ACC112 (cell line): ENCODE measurements at regions not wholly inside any gene's neighbourhood (a gene's known extent, or its start where the extent isn't known, plus 50 kb on each side); places are given as distances from the start of the nearest gene placed in this dataset.
"Not testable (repeated sequence)": the region's sequence is repeated elsewhere in the genome, so short reads cannot be mapped to it uniquely, and the experiment has no call there.

Experiments
- H2AFZ ChIP-seq: fragments of 200-600 bp; sonication (generic); one replicate; pipeline ENCODE4 v1.6.0; 2017; ENCODE audit warnings: antibody characterized with exemption, low read length; ENCODE audit not compliant: unreplicated experiment
- H3K27ac ChIP-seq: fragments of 200-600 bp; sonication (generic); 2 replicates; pipeline ENCODE4 v1.5.1; 2014; ENCODE audit warnings: low read depth, mild to moderate bottlenecking, antibody characterized with exemption, low read length, moderate library complexity
- H3K27me3 ChIP-seq: fragments of 200-600 bp; sonication (generic); 2 replicates; pipeline ENCODE4 v1.6.1; 2014; ENCODE audit warnings: mild to moderate bottlenecking, antibody characterized with exemption, low read length, moderate library complexity, mixed read lengths; ENCODE audit not compliant: insufficient read depth
- H3K36me3 ChIP-seq: fragments of 200-600 bp; sonication (generic); 2 replicates; pipeline ENCODE4 v1.6.1; 2016; ENCODE audit warnings: mild to moderate bottlenecking, antibody characterized with exemption, low read length, moderate library complexity, mixed read lengths; ENCODE audit not compliant: insufficient read depth
- H3K4me1 ChIP-seq: fragments of 200-600 bp; sonication (generic); one replicate; pipeline ENCODE4 v1.6.1; 2016; ENCODE audit warnings: low read length, mixed read lengths; ENCODE audit not compliant: insufficient read depth, unreplicated experiment, control insufficient read depth
- H3K4me3 ChIP-seq: fragments of 200-600 bp; sonication (generic); 2 replicates; pipeline ENCODE4 v1.5.1; 2014; ENCODE audit warnings: mild to moderate bottlenecking, low read depth, low read length
- H3K79me2 ChIP-seq: fragments of 200-600 bp; sonication (generic); one replicate; pipeline ENCODE4 v1.6.0; 2016; ENCODE audit warnings: low read length; ENCODE audit not compliant: control insufficient read depth, unreplicated experiment, insufficient read depth

DNA sequence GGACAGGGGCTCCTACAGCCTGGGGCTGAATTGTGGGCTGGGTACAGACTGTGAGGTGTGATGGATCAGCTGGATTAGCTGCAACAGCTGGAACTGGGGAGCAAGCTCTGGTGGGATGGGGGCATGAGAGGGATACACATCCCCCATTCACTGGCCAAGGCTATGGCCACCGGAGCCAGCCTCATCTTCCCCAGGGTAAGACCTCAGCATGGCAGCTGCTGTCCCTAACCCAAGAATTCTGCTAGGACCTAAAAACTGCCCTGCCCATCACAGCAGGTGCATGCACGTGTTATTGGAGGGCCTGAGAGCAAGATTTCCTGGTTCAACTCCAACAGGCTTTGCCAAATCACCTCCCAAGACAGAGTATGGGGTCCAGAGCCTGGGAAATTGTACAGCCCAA is 258.6 kb upstream of the AGTR2 start:
- Histone ChIP-seq H3K27ac (no peak overlapping the region), H3K4me3 (no peak overlapping the region), H3K36me3 (no peaks in the 10 kb centered on the region), H3K79me2 (no peaks in the 10 kb centered on the region), H3K27me3 (no peaks in the 10 kb centered on the region), H2AFZ (no peak overlapping the region), H3K4me1 (no peaks in the 10 kb centered on the region)

DNA sequence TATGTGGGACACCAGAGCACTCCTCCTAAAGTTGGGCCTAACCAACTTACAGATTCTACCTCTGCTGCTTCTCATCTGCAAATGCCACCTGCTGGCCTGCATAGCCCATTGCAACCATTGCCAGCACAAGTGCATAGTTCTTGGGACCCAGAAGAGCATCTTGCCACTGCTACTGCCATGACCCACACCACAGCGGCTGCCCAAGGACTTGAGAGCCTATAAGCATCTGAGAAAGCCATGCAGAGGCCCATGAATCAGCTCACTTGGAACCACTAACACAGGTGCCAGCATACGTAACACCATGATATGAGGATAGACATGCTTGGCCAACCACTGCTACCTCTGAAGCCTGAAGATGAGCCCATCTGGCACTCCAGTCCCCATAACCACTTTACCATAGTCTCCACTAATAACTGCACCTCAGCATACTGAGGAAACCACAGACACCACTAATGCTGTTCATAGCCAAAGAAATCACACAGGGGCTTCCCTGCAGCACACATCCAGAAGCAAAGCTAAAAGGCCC is 258.1 kb upstream of the AGTR2 start:
- no peaks in the 10 kb centered on the region for H3K4me1 ChIP-seq
- no peak overlapping the region for H3K27ac ChIP-seq
- H2AFZ ChIP-seq, result no peak overlapping the region
- no peaks in the 10 kb centered on the region for H3K36me3 ChIP-seq
- no peaks in the 10 kb centered on the region for H3K79me2 ChIP-seq
- H3K27me3 ChIP-seq, result no peaks in the 10 kb centered on the region
- H3K4me3 ChIP-seq, result no peak overlapping the region

DNA sequence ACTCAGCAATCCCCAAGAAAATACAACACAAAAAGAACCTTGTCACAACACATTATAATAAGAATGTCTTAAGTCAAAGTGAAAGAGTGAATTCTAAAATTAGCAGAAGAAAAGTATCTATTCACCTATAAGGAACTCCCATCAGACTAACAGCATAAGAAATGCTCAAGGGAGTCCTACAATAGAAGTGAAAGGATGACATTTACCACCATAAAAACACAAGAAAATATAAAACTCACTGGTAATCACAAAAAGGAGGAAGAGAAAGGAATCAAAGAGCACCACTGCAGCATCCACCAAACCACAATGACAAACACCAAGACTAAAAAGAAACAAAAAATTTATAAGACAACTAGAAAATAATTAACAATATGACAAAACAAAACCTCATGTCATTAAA is 257.0 kb upstream of the AGTR2 start:
- Histone ChIP-seq H3K27me3 (no peaks in the 10 kb centered on the region), H3K36me3 (no peaks in the 10 kb centered on the region), H3K27ac (no peak overlapping the region), H2AFZ (no peak overlapping the region), H3K79me2 (no peaks in the 10 kb centered on the region), H3K4me1 (no peaks in the 10 kb centered on the region), H3K4me3 (no peak overlapping the region)

DNA sequence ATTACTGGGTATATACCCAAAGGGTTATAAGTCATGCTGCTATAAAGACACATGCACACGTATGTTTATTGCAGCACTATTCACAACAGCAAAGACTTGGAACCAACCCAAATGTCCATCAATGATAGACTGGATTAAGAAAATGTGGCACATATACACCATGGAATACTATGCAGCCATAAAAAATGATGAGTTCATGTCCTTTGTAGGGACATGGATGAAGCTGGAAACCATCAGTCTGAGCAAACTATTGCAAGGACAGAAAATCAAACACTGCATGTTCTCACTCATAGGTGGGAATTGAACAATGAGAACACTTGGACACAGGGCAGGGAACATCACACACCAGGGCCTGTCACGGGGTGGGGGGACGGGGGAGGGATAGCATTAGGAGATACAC is 254.9 kb upstream of the AGTR2 start:
- H3K79me2 ChIP-seq, H3K4me1 ChIP-seq, H3K36me3 ChIP-seq, H3K27ac ChIP-seq, H3K27me3 ChIP-seq, H3K4me3 ChIP-seq, H2AFZ ChIP-seq: not testable (repeated sequence)

DNA sequence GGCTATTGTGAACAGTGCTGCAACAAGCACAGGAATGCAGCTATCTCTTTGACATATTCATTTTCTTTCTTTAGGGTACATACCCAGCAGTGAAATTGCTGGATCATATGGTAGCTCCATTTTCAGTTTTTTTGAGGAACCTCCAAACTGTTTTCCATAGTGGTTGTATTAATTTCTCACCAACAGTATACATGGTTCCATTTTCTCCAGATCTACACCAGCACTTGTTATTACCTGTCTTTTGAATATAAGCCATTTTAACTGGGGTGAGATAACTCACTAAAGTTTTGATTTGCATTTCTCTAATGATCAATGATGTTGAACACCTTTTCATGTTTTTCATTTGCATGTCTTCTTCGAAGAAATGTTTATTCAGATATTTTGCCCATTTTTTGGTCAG is 241.1 kb upstream of the AGTR2 start:
- Histone ChIP-seq H3K27ac (no peak overlapping the region), H3K4me1 (no peaks in the 10 kb centered on the region), H3K79me2 (no peaks in the 10 kb centered on the region), H3K36me3 (no peaks in the 10 kb centered on the region), H2AFZ (no peak overlapping the region), H3K27me3 (no peaks in the 10 kb centered on the region), H3K4me3 (no peak overlapping the region)

DNA sequence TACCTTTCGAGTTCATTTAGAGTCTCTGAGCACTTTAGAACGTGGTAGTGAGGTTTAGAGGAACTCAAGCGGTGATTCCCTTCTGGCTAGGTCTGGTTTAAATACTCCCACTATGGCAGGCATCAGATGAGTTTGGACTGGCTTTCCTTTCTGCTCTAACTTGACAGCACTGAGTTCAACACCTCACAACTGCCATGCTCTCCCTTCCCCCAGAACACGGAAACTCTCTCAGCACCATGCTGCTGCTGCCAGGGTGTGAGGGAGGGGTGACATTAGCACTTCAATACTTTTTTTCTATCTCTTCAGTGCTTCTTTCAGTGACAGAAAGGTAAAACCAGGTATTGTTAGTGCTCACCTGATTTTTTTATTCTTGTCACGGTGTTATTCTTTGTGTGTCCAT is 234.5 kb upstream of the AGTR2 start:
- H3K36me3 ChIP-seq, result no peaks in the 10 kb centered on the region; the same call in 1 of the 2 replicates
- H2AFZ ChIP-seq, result no peak overlapping the region
- H3K4me1 ChIP-seq, result no peaks in the 10 kb centered on the region
- no peak overlapping the region for H3K4me3 ChIP-seq
- H3K27ac ChIP-seq, result no peak overlapping the region
- no peaks in the 10 kb centered on the region for H3K27me3 ChIP-seq
- no peaks in the 10 kb centered on the region for H3K79me2 ChIP-seq

DNA sequence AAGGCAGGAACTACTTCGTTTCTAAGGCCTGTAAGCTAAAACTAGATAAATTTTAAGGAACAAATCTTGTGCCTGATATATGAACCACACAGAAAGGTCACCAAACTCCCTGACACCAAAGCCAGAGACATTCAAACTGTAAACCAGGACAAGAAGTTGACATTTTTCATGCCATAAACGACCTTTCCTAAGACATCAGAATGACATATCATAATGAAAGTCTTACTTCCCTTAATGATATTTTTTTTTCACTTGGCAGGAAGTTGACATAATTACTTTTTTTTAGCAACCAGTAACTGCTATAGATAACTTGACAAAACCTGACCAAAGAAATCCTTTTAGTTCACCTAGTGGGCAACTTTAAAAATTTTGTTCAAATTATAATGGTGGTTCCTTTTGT is 231.5 kb upstream of the AGTR2 start:
- Histone ChIP-seq H3K4me3 (no peak overlapping the region), H3K36me3 (no peaks in the 10 kb centered on the region; the same call in 1 of the 2 replicates), H3K27ac (no peak overlapping the region), H3K27me3 (no peaks in the 10 kb centered on the region), H2AFZ (no peak overlapping the region), H3K4me1 (no peaks in the 10 kb centered on the region), H3K79me2 (no peaks in the 10 kb centered on the region)

DNA sequence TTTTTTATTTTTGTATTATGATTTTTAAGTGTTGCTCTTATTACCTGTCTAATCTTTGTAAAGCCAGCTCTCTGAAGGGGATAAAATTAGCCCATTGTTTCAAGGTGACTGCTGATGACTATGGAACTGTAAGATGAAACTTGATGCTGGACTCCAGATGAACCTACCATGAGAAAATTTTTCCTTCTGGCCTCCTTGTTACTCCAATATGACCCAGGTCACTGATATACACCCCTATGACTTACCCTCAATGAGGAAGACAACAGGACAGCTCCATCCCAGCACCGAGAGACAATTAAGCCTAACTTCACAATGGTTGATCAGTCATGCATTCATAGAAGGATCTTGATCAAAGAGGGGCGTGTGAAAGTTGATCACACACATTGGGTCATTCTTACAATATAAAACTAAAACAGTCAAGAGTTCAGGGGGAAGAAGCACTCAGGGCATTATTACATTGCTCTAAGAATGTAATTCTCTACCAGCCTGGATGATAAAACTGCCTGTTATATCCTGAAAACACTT is 230.8 kb upstream of the AGTR2 start:
- no peaks in the 10 kb centered on the region for H3K79me2 ChIP-seq
- H3K4me1 ChIP-seq, result no peaks in the 10 kb centered on the region
- H3K4me3 ChIP-seq, result no peak overlapping the region
- no peaks in the 10 kb centered on the region; the same call in 1 of the 2 replicates for H3K36me3 ChIP-seq
- no peak overlapping the region for H2AFZ ChIP-seq
- H3K27ac ChIP-seq, result no peak overlapping the region
- no peaks in the 10 kb centered on the region for H3K27me3 ChIP-seq

DNA sequence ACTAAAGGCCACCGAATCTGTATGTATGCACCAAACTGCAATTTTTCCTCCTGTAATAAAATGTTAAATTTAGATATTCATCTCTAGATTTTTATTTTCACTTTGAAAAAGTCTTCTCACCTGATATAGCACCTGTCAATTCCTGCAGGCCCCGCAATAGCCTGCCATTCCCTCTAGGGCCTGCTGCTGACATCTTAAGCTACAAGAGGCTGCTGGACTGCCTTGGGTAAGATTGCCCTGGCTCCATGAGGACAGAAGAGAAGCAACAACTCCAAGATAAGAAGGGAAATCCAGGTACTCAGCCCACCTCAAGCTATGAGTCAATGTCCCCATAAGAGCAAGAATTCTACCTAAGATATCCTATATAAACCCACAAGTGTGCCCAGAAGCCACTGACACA is 230.2 kb upstream of the AGTR2 start:
- H3K79me2 ChIP-seq, result no peaks in the 10 kb centered on the region
- no peak overlapping the region for H2AFZ ChIP-seq
- H3K27ac ChIP-seq, result no peak overlapping the region
- H3K27me3 ChIP-seq, result no peaks in the 10 kb centered on the region
- H3K36me3 ChIP-seq, result no peaks in the 10 kb centered on the region; the same call in 1 of the 2 replicates
- H3K4me1 ChIP-seq, result no peaks in the 10 kb centered on the region
- no peak overlapping the region for H3K4me3 ChIP-seq

DNA sequence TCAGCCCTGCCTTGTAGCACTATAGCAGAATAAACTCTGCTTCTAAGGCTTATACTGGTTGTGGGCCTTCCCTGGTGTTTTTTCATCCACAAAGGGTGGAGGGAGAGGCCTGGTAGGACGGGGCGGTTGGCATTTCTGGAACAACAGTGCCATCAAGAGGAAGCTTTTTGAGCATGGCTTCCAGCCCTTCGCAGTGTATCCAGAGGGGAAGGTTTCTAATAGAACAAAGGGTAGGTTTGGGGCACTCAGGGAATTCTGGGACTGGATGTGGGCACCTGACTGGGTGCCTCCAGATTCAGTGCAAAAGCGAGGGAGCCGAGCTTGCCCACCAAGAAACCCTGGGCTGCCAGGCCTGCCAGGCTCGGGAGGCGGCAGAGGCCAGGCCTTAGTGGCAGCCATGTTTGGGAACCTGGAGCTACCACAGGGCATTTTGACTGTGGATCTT is 229.6 kb upstream of the AGTR2 start:
- Histone ChIP-seq H3K79me2 (no peaks in the 10 kb centered on the region), H3K36me3 (no peaks in the 10 kb centered on the region; the same call in 1 of the 2 replicates), H3K4me3 (no peak overlapping the region), H2AFZ (no peak overlapping the region), H3K27me3 (no peaks in the 10 kb centered on the region), H3K4me1 (no peaks in the 10 kb centered on the region), H3K27ac (no peak overlapping the region)

DNA sequence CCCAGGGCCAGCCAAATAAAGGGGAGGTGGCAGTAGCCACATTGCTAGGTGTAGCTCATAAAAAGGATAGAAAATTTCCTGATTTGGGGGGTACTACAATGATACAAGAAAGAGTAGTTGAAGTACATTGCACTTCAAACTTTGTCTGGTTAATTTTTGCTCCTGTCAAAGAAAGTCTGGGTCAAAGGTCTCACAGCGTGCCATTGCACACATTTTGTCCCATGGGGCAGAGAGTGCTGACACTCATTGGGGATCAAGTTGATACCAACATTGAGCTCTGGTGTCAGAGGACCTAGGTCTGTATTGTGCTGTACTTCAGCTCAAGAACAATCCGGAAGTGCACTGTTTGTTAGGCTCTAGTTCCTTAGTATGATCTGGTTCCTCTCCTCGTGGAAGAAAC is 229.2 kb upstream of the AGTR2 start:
- Histone ChIP-seq H3K27ac (no peak overlapping the region), H2AFZ (no peak overlapping the region), H3K36me3 (no peaks in the 10 kb centered on the region; the same call in 1 of the 2 replicates), H3K4me3 (no peak overlapping the region), H3K27me3 (no peaks in the 10 kb centered on the region), H3K79me2 (no peaks in the 10 kb centered on the region), H3K4me1 (no peaks in the 10 kb centered on the region)
